Tibial artery (tissue), 4 donors: ENCODE measurements at regions not wholly inside any gene's neighbourhood (a gene's known extent, or its start where the extent isn't known, plus 50 kb on each side); places are given as distances from the start of the nearest gene placed in this dataset.

Experiments
- DNase-seq, 2 donors: peaks; one replicate each; pipeline ENCODE4 v3.0.0-alpha.2; 2019
- H3K27ac ChIP-seq, 2 donors: fragments of 200-600 bp; sonication (generic) in 1 of 2; 1 replicate in 1 of 2; 2 replicates in 1 of 2; pipeline ENCODE4 v1.5.1; 2018 to 2019; ENCODE audit warnings: mild to moderate bottlenecking in 1 of 2
- H3K27me3 ChIP-seq, 2 donors: fragments of 200-600 bp; sonication (generic) in 1 of 2; one replicate each; pipeline versions ENCODE4 v1.5.1 to v1.6.0; 2016 to 2019
- H3K36me3 ChIP-seq, 3 donors: fragments of 200-600 bp; sonication (generic) in 2 of 3; one replicate each; pipeline ENCODE4 v1.5.1; 2016 to 2019; ENCODE audit warnings: mild to moderate bottlenecking in 2 of 3
- H3K4me1 ChIP-seq, 4 donors: fragments of 200-600 bp; sonication (generic) in 2 of 4; 1 replicate in 3 of 4; 2 replicates in 1 of 4; pipeline ENCODE4 v1.5.1; 2016 to 2019
- H3K4me3 ChIP-seq, 2 donors: fragments of 200-600 bp; sonication (generic) in 1 of 2; 1 replicate in 1 of 2; 2 replicates in 1 of 2; pipeline ENCODE4 v1.5.1; 2018 to 2019; ENCODE audit warnings: mild to moderate bottlenecking in 2 of 2
- H3K9me3 ChIP-seq, 3 donors: fragments of 200-600 bp; sonication (generic) in 1 of 3; one replicate each; pipeline ENCODE4 v1.5.1; 2016 to 2019
- intact Hi-C: fragments of 100-400 bp; cut with DNase I; formaldehyde crosslinking; loops from one replicate; pipeline ENCODE4 v1.15.0; 2023; ENCODE audit warnings: low total_unique reads
- TF ChIP-seq, protein P1 (sequence below), 2 experiments: fragments of 200-600 bp in 1 of 2; fragments of 450-650 bp in 1 of 2; IDR thresholded peaks; one replicate each; pipeline ENCODE4 v1.5.1; 2017 to 2019; ENCODE audit warnings: antibody characterized with exemption in 2 of 2, mild to moderate bottlenecking in 1 of 2, moderate library complexity in 1 of 2

DNA sequence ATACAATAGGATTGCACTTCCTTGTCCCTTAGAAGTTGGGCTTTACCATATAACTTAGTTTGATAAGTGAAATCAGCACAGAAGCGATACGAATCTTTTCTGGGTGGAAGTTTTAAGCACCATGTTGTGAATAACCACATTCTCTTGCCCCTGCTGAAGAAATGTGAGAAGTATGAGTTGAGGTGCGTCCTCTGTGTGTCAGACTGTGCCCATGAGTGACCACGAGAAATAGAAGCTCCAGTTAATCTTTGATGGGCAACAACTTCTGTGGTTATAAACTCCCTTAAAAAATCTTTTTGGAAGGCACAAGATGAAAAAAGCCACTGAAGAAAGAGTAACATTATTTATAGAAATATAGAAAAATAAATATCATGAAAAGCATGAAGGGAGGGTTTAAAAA, 668.2 kb downstream of the DTWD2 start:
- H3K4me3 ChIP-seq, result no peak overlapping the region
- peaks cover 0 to 4% (median 0%) of the 10 kb centered on the region in 3 donors for H3K9me3 ChIP-seq
- TF ChIP-seq, protein P1, sequence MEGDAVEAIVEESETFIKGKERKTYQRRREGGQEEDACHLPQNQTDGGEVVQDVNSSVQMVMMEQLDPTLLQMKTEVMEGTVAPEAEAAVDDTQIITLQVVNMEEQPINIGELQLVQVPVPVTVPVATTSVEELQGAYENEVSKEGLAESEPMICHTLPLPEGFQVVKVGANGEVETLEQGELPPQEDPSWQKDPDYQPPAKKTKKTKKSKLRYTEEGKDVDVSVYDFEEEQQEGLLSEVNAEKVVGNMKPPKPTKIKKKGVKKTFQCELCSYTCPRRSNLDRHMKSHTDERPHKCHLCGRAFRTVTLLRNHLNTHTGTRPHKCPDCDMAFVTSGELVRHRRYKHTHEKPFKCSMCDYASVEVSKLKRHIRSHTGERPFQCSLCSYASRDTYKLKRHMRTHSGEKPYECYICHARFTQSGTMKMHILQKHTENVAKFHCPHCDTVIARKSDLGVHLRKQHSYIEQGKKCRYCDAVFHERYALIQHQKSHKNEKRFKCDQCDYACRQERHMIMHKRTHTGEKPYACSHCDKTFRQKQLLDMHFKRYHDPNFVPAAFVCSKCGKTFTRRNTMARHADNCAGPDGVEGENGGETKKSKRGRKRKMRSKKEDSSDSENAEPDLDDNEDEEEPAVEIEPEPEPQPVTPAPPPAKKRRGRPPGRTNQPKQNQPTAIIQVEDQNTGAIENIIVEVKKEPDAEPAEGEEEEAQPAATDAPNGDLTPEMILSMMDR (IDR thresholded peaks at IDR 0.05), result no peak
- H3K27me3 ChIP-seq, result no peaks in the 10 kb centered on the region
- DNase-seq, result no peak
- no peaks in the 10 kb centered on the region for H3K4me1 ChIP-seq
- no peak overlapping the region for H3K27ac ChIP-seq
- H3K36me3 ChIP-seq, result no peaks in the 10 kb centered on the region
- intact Hi-C loops, result no loop called here

DNA sequence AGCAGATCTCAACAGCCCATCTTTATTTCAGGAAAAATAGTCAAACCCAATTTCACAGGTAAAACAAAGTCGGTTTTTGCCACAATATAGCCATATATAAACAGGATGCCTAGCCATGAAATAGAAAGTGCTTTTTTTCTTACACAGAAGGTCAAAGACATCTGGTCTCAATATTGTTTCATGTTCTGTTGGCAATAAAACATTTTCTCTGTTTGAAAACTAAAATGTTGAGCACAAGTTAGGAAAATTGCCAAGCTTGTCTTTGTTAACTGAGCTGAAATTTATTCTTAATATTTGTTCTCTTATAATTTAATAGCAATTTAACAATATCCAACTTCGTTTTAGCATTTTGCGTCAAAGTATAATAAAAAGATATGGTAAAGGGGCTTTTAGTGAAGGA, 673.4 kb downstream of the DTWD2 start:
- Histone ChIP-seq H3K27ac (no peak overlapping the region), H3K36me3 (no peaks in the 10 kb centered on the region), H3K4me3 (no peak overlapping the region), H3K9me3 (no peaks in the 10 kb centered on the region), H3K27me3 (no peaks in the 10 kb centered on the region), H3K4me1 (no peaks in the 10 kb centered on the region)
- TF ChIP-seq, protein P1 (IDR thresholded peaks at IDR 0.05), result no peak
- DNase-seq, result no peak
- intact Hi-C loops, result no loop called here

DNA sequence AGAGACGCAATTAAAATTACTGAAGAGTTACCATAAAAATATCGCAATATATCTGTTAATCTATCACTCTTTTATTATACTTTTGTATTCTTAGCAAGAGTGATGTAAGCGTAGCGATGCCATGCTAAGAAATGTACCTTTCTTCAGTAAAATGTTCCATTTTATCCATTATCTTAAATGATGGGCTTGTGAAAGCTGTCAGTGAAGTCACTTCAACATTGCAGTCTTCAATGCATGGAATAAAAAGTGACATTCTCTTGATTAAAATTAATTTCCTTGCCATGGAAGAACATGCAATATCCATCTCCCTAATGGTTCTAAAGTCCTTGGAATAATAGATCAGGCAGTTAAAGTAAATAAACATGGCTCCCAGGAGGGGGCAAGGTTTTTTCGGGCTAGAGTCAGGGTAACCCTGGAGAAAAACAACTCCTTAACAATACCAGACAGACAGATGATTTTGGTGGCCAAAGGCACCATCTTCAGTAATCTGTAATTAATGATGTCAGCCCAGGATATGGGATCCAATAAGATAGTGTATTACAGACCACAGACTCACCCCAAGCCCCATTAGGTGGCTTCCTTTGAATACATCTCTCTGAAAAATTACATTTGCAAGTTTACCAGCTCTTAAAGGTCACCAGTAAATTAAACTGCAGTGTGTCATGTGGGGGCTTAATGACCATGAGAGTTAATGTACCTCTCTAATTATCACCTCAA, 677.1 kb downstream of the DTWD2 start:
- TF ChIP-seq, protein P1 (IDR thresholded peaks at IDR 0.05), result no peak
- Histone ChIP-seq H3K4me1 (no peaks in the 10 kb centered on the region), H3K4me3 (no peak overlapping the region), H3K27ac (no peak overlapping the region), H3K36me3 (no peaks in the 10 kb centered on the region), H3K27me3 (no peaks in the 10 kb centered on the region), H3K9me3 (no peaks in the 10 kb centered on the region)
- DNase-seq, result no peak
- intact Hi-C loops, result no loop called here

DNA sequence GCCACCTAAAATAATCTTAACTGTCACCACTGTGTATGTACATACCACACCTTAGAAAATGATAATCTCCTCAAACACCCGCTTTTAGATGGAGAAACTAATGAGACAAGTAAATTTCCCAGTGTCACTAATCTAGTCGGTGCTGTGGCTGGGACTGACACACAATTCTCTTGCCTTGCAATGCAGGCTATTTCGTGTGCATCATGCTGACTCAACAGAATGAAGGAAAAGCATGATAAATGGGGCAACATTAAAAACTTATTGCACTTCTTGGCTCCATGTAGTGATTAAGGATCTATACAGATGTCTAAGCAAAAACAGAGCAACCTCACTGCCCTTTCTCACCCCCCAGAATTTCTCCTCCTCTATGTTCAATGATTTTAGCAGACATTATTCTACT, 677.9 kb downstream of the DTWD2 start:
- TF ChIP-seq, protein P1 (IDR thresholded peaks at IDR 0.05), result no peak
- H3K4me3 ChIP-seq, result no peak overlapping the region
- H3K27me3 ChIP-seq, result no peaks in the 10 kb centered on the region
- H3K27ac ChIP-seq, result no peak overlapping the region
- H3K36me3 ChIP-seq, result no peaks in the 10 kb centered on the region
- intact Hi-C loops, result no loop called here
- no peaks in the 10 kb centered on the region for H3K4me1 ChIP-seq
- no peak for DNase-seq
- no peaks in the 10 kb centered on the region for H3K9me3 ChIP-seq

DNA sequence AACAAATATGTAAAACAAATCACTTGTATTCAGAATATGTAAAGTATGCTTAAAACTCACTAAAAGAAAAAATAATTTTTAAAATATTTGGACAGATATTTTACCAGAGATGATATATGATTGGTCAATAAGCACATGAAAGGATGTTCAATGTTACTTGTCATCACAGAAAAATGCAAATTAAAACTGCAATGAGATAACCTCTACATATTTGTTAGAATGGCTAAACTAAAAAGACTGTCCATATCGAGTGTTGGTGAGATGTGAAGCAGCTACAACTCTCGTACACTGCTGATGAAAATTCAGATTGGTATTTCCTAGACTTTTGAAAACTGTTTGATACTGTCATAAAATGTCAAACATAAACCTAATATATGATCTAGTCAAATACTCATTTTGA, 685.1 kb downstream of the DTWD2 start:
- no peaks in the 10 kb centered on the region for H3K27me3 ChIP-seq
- H3K36me3 ChIP-seq, result no peaks in the 10 kb centered on the region
- no peaks in the 10 kb centered on the region for H3K4me1 ChIP-seq
- no peak for DNase-seq
- H3K27ac ChIP-seq, result no peak overlapping the region
- no peaks in the 10 kb centered on the region for H3K9me3 ChIP-seq
- no peak overlapping the region for H3K4me3 ChIP-seq
- intact Hi-C loops, result no loop called here
- TF ChIP-seq, protein P1 (IDR thresholded peaks at IDR 0.05), result no peak

DNA sequence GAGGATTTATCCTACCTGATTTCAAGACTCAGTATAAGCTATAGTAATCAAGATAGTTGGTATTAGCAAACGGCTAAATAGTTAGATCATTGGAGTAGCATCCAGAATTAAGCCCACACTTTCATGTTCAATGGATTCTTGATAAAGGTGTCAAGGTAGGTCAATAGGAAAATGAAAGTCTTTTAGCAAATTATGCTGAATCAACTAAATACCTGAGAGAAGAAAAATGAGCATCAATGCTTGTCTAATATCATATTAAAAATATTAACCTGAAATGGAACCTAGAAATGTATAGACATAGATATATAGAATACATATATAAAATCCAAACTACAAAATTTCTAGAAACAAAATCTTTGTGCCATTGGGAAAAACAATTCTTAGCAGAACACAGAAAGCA, 685.6 kb downstream of the DTWD2 start:
- Histone ChIP-seq H3K36me3 (no peaks in the 10 kb centered on the region), H3K27ac (no peak overlapping the region), H3K27me3 (no peaks in the 10 kb centered on the region), H3K4me3 (no peak overlapping the region), H3K9me3 (no peaks in the 10 kb centered on the region), H3K4me1 (no peaks in the 10 kb centered on the region)
- TF ChIP-seq, protein P1 (IDR thresholded peaks at IDR 0.05), result no peak
- no peak for DNase-seq
- intact Hi-C loops, result no loop called here
